PC-3 (cell line): ENCODE measurements at regions not wholly inside any gene's neighbourhood (a gene's known extent, or its start where the extent isn't known, plus 50 kb on each side); places are given as distances from the start of the nearest gene placed in this dataset.

Experiments
- CTCF ChIP-seq: fragments of 300-600 bp; sonication (generic); conservative IDR thresholded peaks from 2 replicates; pipeline ENCODE4 v1.5.1; 2017; ENCODE audit warnings: antibody characterized with exemption, low read depth, mild to moderate bottlenecking, low read length
- EZH2 ChIP-seq: fragments of 300-600 bp; sonication (generic); IDR thresholded peaks from one replicate; pipeline ENCODE4 v1.6.1; 2017; ENCODE audit warnings: antibody characterized with exemption, mild to moderate bottlenecking, low read length; ENCODE audit not compliant: unreplicated experiment

GRCh38 chr4:110949542-110949941 lies 326.7 kb upstream of the PITX2 start:
- TF ChIP-seq CTCF (no peak), EZH2 (no peak)
